ENCODE measurements at regions not wholly inside any gene's neighbourhood (a gene's known extent, or its start where the extent isn't known, plus 50 kb on each side); places are given as distances from the start of the nearest gene placed in this dataset.

DNA sequence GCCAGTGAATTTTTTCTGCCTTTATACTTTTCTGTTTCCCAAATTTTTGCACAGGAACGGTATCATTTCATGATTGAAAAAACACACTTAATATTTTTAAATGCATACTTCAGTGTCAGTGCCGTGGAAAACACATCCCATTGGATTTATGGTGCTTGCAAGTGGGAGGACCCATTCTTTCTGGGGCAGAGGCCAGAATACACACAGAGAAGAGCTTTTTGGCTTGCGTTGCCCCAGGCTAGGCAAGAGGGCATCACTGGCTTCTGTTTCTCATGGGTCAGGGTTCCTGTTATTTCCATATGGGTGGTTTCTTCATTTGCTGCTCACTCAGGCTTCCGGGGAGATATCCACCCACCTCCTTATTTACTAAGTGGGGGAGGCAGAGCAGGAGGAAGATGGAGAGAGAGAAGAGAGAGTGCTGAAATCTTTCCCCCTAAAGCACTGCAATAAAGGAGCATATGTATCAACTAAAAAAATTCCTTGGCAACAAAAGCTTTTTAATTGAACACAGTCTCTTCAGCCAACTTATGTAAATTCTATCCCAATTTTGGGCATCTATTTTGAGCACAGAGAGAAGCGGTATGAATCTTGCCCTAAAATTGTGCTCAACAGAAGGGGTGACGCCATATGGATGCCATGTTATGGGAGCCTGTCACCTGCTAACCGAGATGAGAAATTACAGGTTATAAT is 66.0 kb upstream of the KIRREL3 start:
- DNase-seq (ENCODE audit: insufficient read length) (no peak), FAIRE-seq (no peak)
- TF ChIP-seq POLR2A (IDR thresholded peaks at IDR 0.05; ENCODE audit: low read depth, low read length) (no peak), TAF1 (IDR thresholded peaks at IDR 0.05; ENCODE audit: borderline replicate concordance, low read depth, low read length) (no peak), POLR2AphosphoS5 (IDR thresholded peaks at IDR 0.05; ENCODE audit: low read depth, low read length) (no peak)

- FAIRE-seq = no peak
- TF ChIP-seq POLR2AphosphoS5 (IDR thresholded peaks at IDR 0.05; ENCODE audit: low read depth, low read length) (no peak), TAF1 (IDR thresholded peaks at IDR 0.05; ENCODE audit: borderline replicate concordance, low read depth, low read length) (no peak), POLR2A (IDR thresholded peaks at IDR 0.05; ENCODE audit: low read depth, low read length) (no peak)
- DNase-seq (ENCODE audit: insufficient read length) = no peak
These were observed 62.7 kb upstream of the KIRREL3 start for GRCh38 chr11:127063241-127063640.

- TF ChIP-seq TAF1 (IDR thresholded peaks at IDR 0.05; ENCODE audit: borderline replicate concordance, low read depth, low read length) (no peak), POLR2A (IDR thresholded peaks at IDR 0.05; ENCODE audit: low read depth, low read length) (no peak), POLR2AphosphoS5 (IDR thresholded peaks at IDR 0.05; ENCODE audit: low read depth, low read length) (no peak)
- FAIRE-seq (no peak), DNase-seq (ENCODE audit: insufficient read length) (no peak)
These were observed 61.4 kb upstream of the KIRREL3 start for GRCh38 chr11:127061947-127062346.

DNA sequence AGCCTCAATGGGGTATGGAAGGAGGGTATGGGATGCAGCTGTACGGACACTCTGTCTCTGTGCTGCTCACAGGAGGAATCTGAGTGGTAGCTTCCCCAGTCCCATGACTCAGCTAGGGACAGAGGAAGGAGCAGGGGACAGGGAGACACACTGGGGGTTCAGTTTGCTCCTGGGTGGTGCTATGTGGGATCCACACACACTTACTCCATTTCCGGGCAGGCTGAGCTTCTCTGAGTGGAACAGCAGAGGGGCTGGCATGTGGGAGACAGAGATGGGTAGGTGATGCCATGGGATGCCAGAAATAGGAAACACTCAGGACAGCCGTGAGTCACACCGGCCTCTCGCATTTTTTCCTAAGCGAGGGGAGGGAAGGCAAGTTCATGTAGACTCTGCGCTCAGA is 59.2 kb upstream of the KIRREL3 start:
- no peak for TF ChIP-seq TAF1 (IDR thresholded peaks at IDR 0.05; ENCODE audit: borderline replicate concordance, low read depth, low read length)
- no peak for TF ChIP-seq POLR2A (IDR thresholded peaks at IDR 0.05; ENCODE audit: low read depth, low read length)
- no peak for DNase-seq (ENCODE audit: insufficient read length)
- FAIRE-seq = no peak

GRCh38 chr11:127059286-127059685 is 58.7 kb upstream of the KIRREL3 start:
- TF ChIP-seq POLR2A (IDR thresholded peaks at IDR 0.05; ENCODE audit: low read depth, low read length) (no peak), TAF1 (IDR thresholded peaks at IDR 0.05; ENCODE audit: borderline replicate concordance, low read depth, low read length) (no peak)
- DNase-seq (ENCODE audit: insufficient read length) = no peak
- FAIRE-seq = no peak

DNA sequence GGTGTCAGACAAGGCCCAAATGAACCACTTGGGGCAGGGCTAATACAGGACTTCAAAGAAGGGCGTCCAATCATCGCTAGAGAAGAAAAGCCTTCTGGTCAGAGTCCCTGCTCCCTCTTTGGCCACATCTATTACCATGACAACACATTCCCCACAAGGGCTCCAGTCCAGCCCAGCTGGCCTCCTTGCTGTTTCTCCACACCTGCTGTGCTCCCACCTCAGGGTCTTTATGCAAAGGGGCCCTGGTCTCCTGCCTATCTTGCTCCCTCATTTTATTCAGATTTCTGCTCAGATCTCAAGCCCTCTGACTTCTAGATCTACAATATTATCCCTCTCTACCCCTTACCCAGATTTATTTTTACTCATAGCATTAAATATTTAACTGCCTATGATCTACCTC is 58.0 kb upstream of the KIRREL3 start:
- TF ChIP-seq TAF1 (IDR thresholded peaks at IDR 0.05; ENCODE audit: borderline replicate concordance, low read depth, low read length) = no peak
- TF ChIP-seq POLR2A (IDR thresholded peaks at IDR 0.05; ENCODE audit: low read depth, low read length) = no peak
- TF ChIP-seq POLR2AphosphoS5 (IDR thresholded peaks at IDR 0.05; ENCODE audit: low read depth, low read length) = no peak
- FAIRE-seq (no peak), DNase-seq (ENCODE audit: insufficient read length) (no peak)

DNA sequence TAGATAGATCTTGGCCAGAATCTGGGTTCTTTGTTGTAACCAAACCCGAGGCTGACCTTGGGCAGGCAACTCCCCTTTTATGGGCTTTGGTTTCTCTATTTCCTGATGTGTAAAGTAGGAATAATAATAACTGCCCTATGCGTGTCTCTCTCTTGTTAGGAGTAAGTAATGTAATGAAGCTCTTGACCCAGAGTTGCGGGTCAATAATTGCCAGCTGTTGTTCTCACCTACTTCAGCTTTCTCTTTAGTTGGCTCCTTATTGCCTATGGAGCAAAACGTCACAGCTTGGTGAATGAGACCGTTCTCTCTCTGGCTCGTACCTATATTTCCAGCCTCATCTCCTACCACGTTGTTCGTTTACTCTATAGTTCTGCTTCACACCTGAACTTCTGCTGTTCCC is 56.6 kb upstream of the KIRREL3 start:
- FAIRE-seq (no peak), DNase-seq (ENCODE audit: insufficient read length) (no peak)
- no peak for TF ChIP-seq POLR2A (IDR thresholded peaks at IDR 0.05; ENCODE audit: low read depth, low read length)

GRCh38 chr11:127056338-127056971 is 55.9 kb upstream of the KIRREL3 start:
- FAIRE-seq (no peak), DNase-seq (ENCODE audit: insufficient read length) (no peak)

DNA sequence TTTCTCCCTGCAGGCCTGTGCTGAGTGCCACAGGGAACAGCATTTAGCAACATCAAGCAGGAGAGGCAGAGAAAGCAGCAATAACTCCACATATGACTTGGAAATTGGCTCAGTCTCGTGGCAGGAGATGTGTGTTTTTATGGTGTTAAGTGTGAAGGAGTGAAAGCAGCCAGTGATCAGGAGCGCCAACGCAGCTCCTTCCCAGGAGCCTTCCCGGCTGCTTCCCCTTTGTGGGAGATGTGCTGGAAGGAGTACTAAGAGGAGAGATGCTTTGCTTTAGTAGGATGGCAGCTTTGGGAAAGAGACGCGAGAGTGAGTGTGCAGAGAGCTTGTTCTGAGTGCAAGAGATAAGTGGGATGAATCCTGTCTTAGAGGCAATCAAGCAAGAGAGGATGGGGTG is 54.7 kb upstream of the KIRREL3 start:
- FAIRE-seq = no peak
- no peak for DNase-seq (ENCODE audit: insufficient read length)
- TF ChIP-seq TAF1 (IDR thresholded peaks at IDR 0.05; ENCODE audit: borderline replicate concordance, low read depth, low read length) (no peak), POLR2A (IDR thresholded peaks at IDR 0.05; ENCODE audit: low read depth, low read length) (no peak), POLR2AphosphoS5 (IDR thresholded peaks at IDR 0.05; ENCODE audit: low read depth, low read length) (no peak)

More at GRCh38 chr11:127056338-127056971, 55.9 kb upstream of the KIRREL3 start:
- TF ChIP-seq POLR2A (IDR thresholded peaks at IDR 0.05; ENCODE audit: low read depth, low read length) (no peak), TAF1 (IDR thresholded peaks at IDR 0.05; ENCODE audit: borderline replicate concordance, low read depth, low read length) (no peak), POLR2AphosphoS5 (IDR thresholded peaks at IDR 0.05; ENCODE audit: low read depth, low read length) (no peak)

GRCh38 chr11:127054153-127054552 is 53.6 kb upstream of the KIRREL3 start:
- no peak for TF ChIP-seq TAF1 (IDR thresholded peaks at IDR 0.05; ENCODE audit: borderline replicate concordance, low read depth, low read length)
- no peak for TF ChIP-seq POLR2AphosphoS5 (IDR thresholded peaks at IDR 0.05; ENCODE audit: low read depth, low read length)
- TF ChIP-seq POLR2A (IDR thresholded peaks at IDR 0.05; ENCODE audit: low read depth, low read length) = no peak
- FAIRE-seq (no peak), DNase-seq (ENCODE audit: insufficient read length) (no peak)

- no peak for FAIRE-seq
- no peak for DNase-seq (ENCODE audit: insufficient read length)
- TF ChIP-seq POLR2A (IDR thresholded peaks at IDR 0.05; ENCODE audit: low read depth, low read length) (no peak), TAF1 (IDR thresholded peaks at IDR 0.05; ENCODE audit: borderline replicate concordance, low read depth, low read length) (no peak)
These were observed 51.8 kb upstream of the KIRREL3 start for GRCh38 chr11:127052404-127052803.
